Activated naive CD8-positive, alpha-beta T cell treated with anti-CD3 and anti-CD28 coated beads, Interleukin-2, amount 10 ng/mL, durations not matched to agents 7 days and 5 days (primary cell): ENCODE measurements at regions not wholly inside any gene's neighbourhood (a gene's known extent, or its start where the extent isn't known, plus 50 kb on each side); places are given as distances from the start of the nearest gene placed in this dataset.
"Not testable (repeated sequence)": the region's sequence is repeated elsewhere in the genome, so short reads cannot be mapped to it uniquely, and the experiment has no call there.

ENCODE experiments used
- ATAC-seq: fragments of 150-1000 bp; cut with Tn5 transposase; one replicate; pipeline ENCODE4 v1.10.0; 2021; ENCODE audit warnings: low read depth, moderate library complexity
- POLR2A ChIA-PET: fragments of 350-600 bp; sonication (Branson Sonifier 250); formaldehyde crosslinking; loops from one replicate; lab custom pipeline; 2021; ENCODE audit warnings: antibody characterized with exemption; lab: Charles Lee
- DNase-seq: peaks from one replicate; pipeline ENCODE4 v3.0.0; 2021
- H3K27ac Mint-ChIP-seq: one replicate; pipeline ENCODE4 v1.8.0; 2022; ENCODE audit warnings: mild to moderate bottlenecking, mixed read lengths
- H3K27me3 Mint-ChIP-seq: one replicate; pipeline ENCODE4 v1.8.0; 2022; ENCODE audit warnings: mild to moderate bottlenecking, moderate library complexity, mixed read lengths
- H3K36me3 Mint-ChIP-seq: one replicate; pipeline ENCODE4 v1.8.0; 2021; ENCODE audit warnings: mild to moderate bottlenecking, mixed read lengths
- H3K4me1 Mint-ChIP-seq: one replicate; pipeline ENCODE4 v1.8.0; 2021; ENCODE audit warnings: mixed read lengths
- H3K4me3 Mint-ChIP-seq: one replicate; pipeline ENCODE4 v1.8.0; 2022; ENCODE audit warnings: mild to moderate bottlenecking, moderate library complexity, mixed read lengths
- H3K9me3 Mint-ChIP-seq: one replicate; pipeline ENCODE4 v1.8.0; 2021; ENCODE audit warnings: mixed read lengths

GRCh38 chr15:38130205-38130567 is 122.5 kb upstream of the SPRED1 start:
- DNase-seq (no peak), ATAC-seq (no peak)
- Mint-ChIP-seq H3K36me3 (no peaks in the 10 kb centered on the region), H3K9me3 (no peaks in the 10 kb centered on the region), H3K4me3 (no peak overlapping the region), H3K4me1 (peaks cover 10% of the 10 kb centered on the region), H3K27ac (no peak overlapping the region), H3K27me3 (peaks cover 18% of the 10 kb centered on the region)
- POLR2A ChIA-PET = no interaction called here

- ATAC-seq = no peak
- no peak overlapping the region for H3K4me3 Mint-ChIP-seq
- no peak for DNase-seq
- no peak overlapping the region for H3K27ac Mint-ChIP-seq
- no peaks in the 10 kb centered on the region for H3K36me3 Mint-ChIP-seq
- POLR2A ChIA-PET = no interaction called here
- peaks cover 18% of the 10 kb centered on the region for H3K27me3 Mint-ChIP-seq
- H3K4me1 Mint-ChIP-seq = peaks cover 10% of the 10 kb centered on the region
- no peaks in the 10 kb centered on the region for H3K9me3 Mint-ChIP-seq
Measured at GRCh38 chr15:38130740-38131498, 121.7 kb upstream of the SPRED1 start.

GRCh38 chr15:38134252-38134651 is 118.4 kb upstream of the SPRED1 start:
- H3K4me1 Mint-ChIP-seq = peaks cover 10% of the 10 kb centered on the region
- H3K9me3 Mint-ChIP-seq = no peaks in the 10 kb centered on the region
- no peaks in the 10 kb centered on the region for H3K36me3 Mint-ChIP-seq
- ATAC-seq = no peak
- no peak overlapping the region for H3K27ac Mint-ChIP-seq
- POLR2A ChIA-PET = no interaction called here
- no peak overlapping the region for H3K4me3 Mint-ChIP-seq
- H3K27me3 Mint-ChIP-seq = peaks cover 8% of the 10 kb centered on the region
- DNase-seq = no peak

- H3K4me1 Mint-ChIP-seq, H3K27me3 Mint-ChIP-seq, H3K36me3 Mint-ChIP-seq, H3K4me3 Mint-ChIP-seq, H3K27ac Mint-ChIP-seq, H3K9me3 Mint-ChIP-seq, DNase-seq, ATAC-seq, POLR2A ChIA-PET: not testable (repeated sequence)
Measured at GRCh38 chr15:38142195-38142594, 110.4 kb upstream of the SPRED1 start.

GRCh38 chr15:38144921-38145320 is 107.7 kb upstream of the SPRED1 start:
- H3K36me3 Mint-ChIP-seq = no peaks in the 10 kb centered on the region
- H3K4me3 Mint-ChIP-seq = no peak overlapping the region
- H3K27me3 Mint-ChIP-seq = peaks cover 9% of the 10 kb centered on the region
- no peak overlapping the region for H3K27ac Mint-ChIP-seq
- peaks cover 5% of the 10 kb centered on the region for H3K4me1 Mint-ChIP-seq
- H3K9me3 Mint-ChIP-seq = peaks cover 4% of the 10 kb centered on the region
- no peak for DNase-seq
- POLR2A ChIA-PET = no interaction called here
- no peak for ATAC-seq

- POLR2A ChIA-PET = no interaction called here
- Mint-ChIP-seq H3K4me1 (peaks cover 5% of the 10 kb centered on the region), H3K36me3 (peaks cover 2% of the 10 kb centered on the region), H3K4me3 (no peak overlapping the region), H3K27ac (no peak overlapping the region), H3K27me3 (peaks cover 10% of the 10 kb centered on the region), H3K9me3 (peaks cover 4% of the 10 kb centered on the region)
- ATAC-seq (no peak), DNase-seq (no peak)
Measured at GRCh38 chr15:38145651-38146111, 107.0 kb upstream of the SPRED1 start.

GRCh38 chr15:38147246-38147645 is 105.4 kb upstream of the SPRED1 start:
- ATAC-seq (no peak), DNase-seq (no peak)
- H3K27ac Mint-ChIP-seq = no peak overlapping the region
- peaks cover 2% of the 10 kb centered on the region for H3K36me3 Mint-ChIP-seq
- H3K4me1 Mint-ChIP-seq = peaks cover 5% of the 10 kb centered on the region
- POLR2A ChIA-PET = no interaction called here
- peaks cover 10% of the 10 kb centered on the region for H3K27me3 Mint-ChIP-seq
- peaks cover 4% of the 10 kb centered on the region for H3K9me3 Mint-ChIP-seq
- no peak overlapping the region for H3K4me3 Mint-ChIP-seq

- no peak overlapping the region for H3K4me3 Mint-ChIP-seq
- no peak overlapping the region for H3K27ac Mint-ChIP-seq
- ATAC-seq (no peak), DNase-seq (no peak)
- peaks cover 1% of the 10 kb centered on the region for H3K9me3 Mint-ChIP-seq
- peaks cover 10% of the 10 kb centered on the region for H3K27me3 Mint-ChIP-seq
- H3K4me1 Mint-ChIP-seq = peaks cover 5% of the 10 kb centered on the region
- POLR2A ChIA-PET = no interaction called here
- peaks cover 2% of the 10 kb centered on the region for H3K36me3 Mint-ChIP-seq
Measured at GRCh38 chr15:38148471-38148870, 104.2 kb upstream of the SPRED1 start.

GRCh38 chr15:38149315-38149714 is 103.3 kb upstream of the SPRED1 start:
- H3K27ac Mint-ChIP-seq = no peak overlapping the region
- no peak for ATAC-seq
- no peak for DNase-seq
- POLR2A ChIA-PET = no interaction called here
- peaks cover 1% of the 10 kb centered on the region for H3K9me3 Mint-ChIP-seq
- peaks cover 2% of the 10 kb centered on the region for H3K36me3 Mint-ChIP-seq
- peaks cover 8% of the 10 kb centered on the region for H3K27me3 Mint-ChIP-seq
- H3K4me1 Mint-ChIP-seq = peaks cover 5% of the 10 kb centered on the region
- H3K4me3 Mint-ChIP-seq = no peak overlapping the region

- Mint-ChIP-seq H3K27ac (no peak overlapping the region), H3K4me3 (no peak overlapping the region), H3K4me1 (peaks cover 5% of the 10 kb centered on the region), H3K9me3 (peaks cover 1% of the 10 kb centered on the region), H3K36me3 (peaks cover 2% of the 10 kb centered on the region), H3K27me3 (peaks cover 8% of the 10 kb centered on the region)
- POLR2A ChIA-PET = no interaction called here
- DNase-seq = no peak
- no peak for ATAC-seq
Measured at GRCh38 chr15:38150148-38150547, 102.5 kb upstream of the SPRED1 start.

GRCh38 chr15:38150794-38151193 is 101.8 kb upstream of the SPRED1 start:
- H3K27me3 Mint-ChIP-seq = peaks cover 11% of the 10 kb centered on the region
- peaks cover 5% of the 10 kb centered on the region for H3K4me1 Mint-ChIP-seq
- H3K4me3 Mint-ChIP-seq = no peak overlapping the region

GRCh38 chr15:38153781-38154180 is 98.9 kb upstream of the SPRED1 start:
- no peak for ATAC-seq
- POLR2A ChIA-PET = no interaction called here
- H3K9me3 Mint-ChIP-seq = peaks cover 3% of the 10 kb centered on the region
- peaks cover 2% of the 10 kb centered on the region for H3K36me3 Mint-ChIP-seq
- no peak overlapping the region for H3K27ac Mint-ChIP-seq
- H3K4me1 Mint-ChIP-seq = peaks cover 5% of the 10 kb centered on the region
- H3K4me3 Mint-ChIP-seq = no peak overlapping the region
- no peak for DNase-seq
- H3K27me3 Mint-ChIP-seq = peaks cover 6% of the 10 kb centered on the region

More at GRCh38 chr15:38150794-38151193, 101.8 kb upstream of the SPRED1 start:
- Mint-ChIP-seq H3K27ac (no peak overlapping the region), H3K9me3 (peaks cover 1% of the 10 kb centered on the region), H3K36me3 (peaks cover 2% of the 10 kb centered on the region)
- POLR2A ChIA-PET = no interaction called here
- DNase-seq (no peak), ATAC-seq (no peak)

GRCh38 chr15:38154255-38154654 is 98.4 kb upstream of the SPRED1 start:
- Mint-ChIP-seq H3K27ac (no peak overlapping the region), H3K4me1 (peaks cover 3% of the 10 kb centered on the region), H3K9me3 (peaks cover 2% of the 10 kb centered on the region), H3K4me3 (no peak overlapping the region), H3K27me3 (peaks cover 6% of the 10 kb centered on the region), H3K36me3 (peaks cover 2% of the 10 kb centered on the region)
- POLR2A ChIA-PET = no interaction called here
- DNase-seq (no peak), ATAC-seq (no peak)

- H3K27ac Mint-ChIP-seq = no peak overlapping the region
- DNase-seq (no peak), ATAC-seq (no peak)
- no peaks in the 10 kb centered on the region for H3K4me1 Mint-ChIP-seq
- POLR2A ChIA-PET = no interaction called here
- peaks cover 2% of the 10 kb centered on the region for H3K36me3 Mint-ChIP-seq
- peaks cover 2% of the 10 kb centered on the region for H3K9me3 Mint-ChIP-seq
- H3K4me3 Mint-ChIP-seq = no peak overlapping the region
- peaks cover 5% of the 10 kb centered on the region for H3K27me3 Mint-ChIP-seq
Measured at GRCh38 chr15:38154837-38155236, 97.8 kb upstream of the SPRED1 start.
